Heart left ventricle (tissue), 16 donors: ENCODE measurements at regions not wholly inside any gene's neighbourhood (a gene's known extent, or its start where the extent isn't known, plus 50 kb on each side); places are given as distances from the start of the nearest gene placed in this dataset.

ENCODE experiments used
- ATAC-seq, 4 donors: fragments of 200-7000 bp; cut with Tn5 transposase; one replicate each; pipeline ENCODE4 v1.9.1; 2020 to 2022; ENCODE audit warnings: moderate library complexity in 4 of 4, mild to moderate bottlenecking in 3 of 4, moderate number of reproducible peaks in 1 of 4
- DNase-seq, 5 donors: peaks; one replicate each; pipeline ENCODE4 v3.0.0-alpha.2; 2020
- H3K27ac ChIP-seq, 12 donors: fragments of 200-600 bp; sonication (generic) in 4 of 12; one replicate each; pipeline versions ENCODE4 v1.5.0 to v1.8.0; 2016 to 2022; ENCODE audit warnings: mild to moderate bottlenecking in 2 of 12
- H3K27me3 ChIP-seq, 9 donors: fragments of 200-600 bp; sonication (generic) in 2 of 9; one replicate each; pipeline versions ENCODE4 v1.5.1 to v1.8.0; 2016 to 2022; ENCODE audit warnings: mild to moderate bottlenecking in 3 of 9
- H3K36me3 ChIP-seq, 9 donors: fragments of 200-600 bp; sonication (generic) in 2 of 9; one replicate each; pipeline versions ENCODE4 v1.5.0 to v1.8.0; 2018 to 2022; ENCODE audit warnings: mild to moderate bottlenecking in 2 of 9
- H3K4me1 ChIP-seq, 12 donors: fragments of 200-600 bp; sonication (generic) in 4 of 12; one replicate each; pipeline versions ENCODE4 v1.5.0 to v1.8.0; 2016 to 2022; ENCODE audit warnings: mild to moderate bottlenecking in 3 of 12
- H3K4me3 ChIP-seq, 12 donors: fragments of 200-600 bp; sonication (generic) in 4 of 12; one replicate each; pipeline versions ENCODE4 v1.5.0 to v1.8.0; 2017 to 2022; ENCODE audit warnings: mild to moderate bottlenecking in 9 of 12, moderate library complexity in 4 of 12
- H3K9me3 ChIP-seq, 12 donors: fragments of 200-600 bp; sonication (generic) in 4 of 12; one replicate each; pipeline versions ENCODE4 v1.5.0 to v1.8.0; 2016 to 2022; ENCODE audit warnings: mild to moderate bottlenecking in 1 of 12
- CTCF ChIP-seq, 12 donors: fragments of 200-600 bp; sonication (generic) in 4 of 12; IDR thresholded peaks; one replicate each; pipeline versions ENCODE4 v1.5.0 to v1.8.0; 2018 to 2022; ENCODE audit warnings: antibody characterized with exemption in 12 of 12, mild to moderate bottlenecking in 5 of 12
- POLR2A ChIP-seq, 2 donors: fragments of 450-650 bp; IDR thresholded peaks; one replicate each; pipeline ENCODE4 v1.6.1; 2017; ENCODE audit warnings: antibody characterized with exemption in 2 of 2, mild to moderate bottlenecking in 2 of 2, moderate library complexity in 2 of 2
- WGBS, 4 donors: extraction: QIAGEN DNeasy Blood & Tissue Kit in 2 of 4; methylation state at CpG; one replicate each; pipeline versions ENCODE4 v1.1.5 to v1.1.7; 2013 to 2018; 5-methylcytosine and 5-hydroxymethylcytosine counted together
- intact Hi-C, 10 donors: fragments of 100-400 bp; cut with DNase I; formaldehyde crosslinking; loops; one replicate each; pipeline versions ENCODE4 v1.11.1 to v1.14.2; 2022
- donor health status: ischemic (EF 13 %, LVEDD 7.1; RV severe dilation, severe dysfunction).
- donor health status: healthy with polysubstance abuse.
- donor health status: DM: no; HTN: yes; CAD: no.
- donor health status: DM: no; HTN: no; CAD: no.
- donor health status: ischemic (EF 25% LVEDD 6.9; RV normal size, moderate dysfunction).
- donor health status: ischemic (EF 25% LVEDD 5.7; RV mildly dilated, moderate dysfunction).
- donor health status: healthy.
- donor health status: DM: yes; HTN: yes; CAD: no.
- donor health status: ischemic (EF 35%, LVEDD 5.7; RV mildly dilated, moderate dysfunction).
- donor health status: nonischemic (EF 11% LVEDD 7.7; RV severe dilation, severe dysfunction).
- donor health status: DM: yes; HTN: yes; CAD: no.
- donor health status: PGD.
- donor health status: ischemic (EF 29% LVEDD 5.4; RV normal size, mild dysfunction).
- donor health status: nonischemic (EF 23%, LVEDD 6.1; RV moderate dilation, normal function).

DNA sequence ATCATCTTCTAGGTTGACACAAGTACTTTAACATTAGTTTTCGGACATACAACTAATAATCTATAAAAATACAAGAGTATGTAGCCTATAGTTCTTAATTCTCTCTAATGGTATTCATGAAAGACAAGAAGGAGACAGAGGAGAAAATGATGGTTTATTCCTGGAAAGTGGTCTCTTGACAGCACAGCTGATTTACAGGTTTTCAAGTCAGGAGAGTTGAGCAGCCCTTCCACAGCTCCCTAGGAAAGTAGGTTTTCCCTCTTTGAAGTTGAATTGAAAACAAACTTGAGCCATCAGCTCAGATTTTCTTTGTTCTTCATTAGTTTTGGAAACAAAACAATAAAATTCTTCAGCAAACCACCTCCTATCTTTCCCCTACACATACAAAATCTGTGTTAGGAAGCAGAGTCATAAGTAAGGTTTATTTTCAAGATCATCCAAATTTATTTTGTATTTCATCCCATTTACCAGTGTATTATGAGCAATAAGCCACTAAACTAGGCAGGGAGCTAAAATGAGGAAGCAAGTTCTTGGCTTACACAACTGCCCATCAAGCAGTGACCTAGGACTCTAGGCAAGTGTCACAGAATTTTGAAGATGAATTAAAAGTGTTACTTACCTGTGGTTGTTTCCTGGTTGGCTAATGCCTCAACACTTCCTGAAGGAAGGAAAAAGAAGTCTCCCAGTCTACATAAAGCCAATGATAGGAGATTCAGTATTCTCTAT lies 357.0 kb downstream of the BCAT1 start:
- no peaks in the 10 kb centered on the region for H3K36me3 ChIP-seq
- no peaks in the 10 kb centered on the region for H3K27me3 ChIP-seq
- intact Hi-C loops, result loop anchor here in 4 of 10 donors (10.0 kb wide), 4 partner anchors 227 to 1737 kb away; no protein-coding TSS in a partner anchor
- no peak for TF ChIP-seq CTCF (IDR thresholded peaks at IDR 0.05)
- no peak for TF ChIP-seq POLR2A (IDR thresholded peaks at IDR 0.05)
- DNase-seq (no peak), ATAC-seq (no peak)
- 58 to 81% (median 76%) methylated on average over 1 of the region's 1 CpG for WGBS, 4 donors
- no peaks in the 10 kb centered on the region for H3K9me3 ChIP-seq
- H3K4me3 ChIP-seq, result no peak overlapping the region
- no peak overlapping the region for H3K27ac ChIP-seq
- no peaks in the 10 kb centered on the region for H3K4me1 ChIP-seq

GRCh38 chr12:24591079-24591626 lies 357.7 kb downstream of the BCAT1 start:
- H3K27me3 ChIP-seq, result no peaks in the 10 kb centered on the region
- no peak overlapping the region for H3K27ac ChIP-seq
- no peaks in the 10 kb centered on the region for H3K36me3 ChIP-seq
- H3K4me1 ChIP-seq, result no peaks in the 10 kb centered on the region
- no peak for ATAC-seq
- H3K4me3 ChIP-seq, result no peak overlapping the region
- no peaks in the 10 kb centered on the region for H3K9me3 ChIP-seq
- no peak for TF ChIP-seq CTCF (IDR thresholded peaks at IDR 0.05)
- no peak for TF ChIP-seq POLR2A (IDR thresholded peaks at IDR 0.05)
- intact Hi-C loops, result loop anchor here in 4 of 10 donors (10.0 kb wide), 4 partner anchors 226 to 1736 kb away; no protein-coding TSS in a partner anchor
- DNase-seq, result no peak
- 71 to 81% (median 76%) methylated on average over 4 of the region's 4 CpGs for WGBS, 4 donors

DNA sequence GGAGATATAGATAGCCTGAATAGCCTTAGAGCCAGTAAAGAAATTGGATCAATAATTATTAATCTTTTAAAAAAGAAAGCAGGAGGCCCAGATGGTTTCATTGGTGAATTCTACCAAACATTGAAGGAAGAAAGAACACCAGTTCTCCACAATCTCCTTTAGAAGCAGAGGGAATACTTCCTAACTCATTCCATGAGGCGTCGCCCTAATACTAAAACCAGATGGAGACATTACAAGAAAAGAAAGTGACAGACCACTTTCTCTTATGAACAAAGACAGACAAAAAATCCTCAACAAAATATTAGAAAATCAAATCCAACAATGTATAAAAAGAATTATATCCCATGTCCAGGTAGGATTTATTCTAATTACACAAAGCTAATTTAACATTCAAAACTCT lies 362.6 kb downstream of the BCAT1 start:
- H3K27me3 ChIP-seq, result no peaks in the 10 kb centered on the region
- H3K4me3 ChIP-seq, result no peak overlapping the region
- no peak for ATAC-seq
- intact Hi-C loops, result no loop called here
- H3K4me1 ChIP-seq, result no peaks in the 10 kb centered on the region
- DNase-seq, result no peak
- peaks cover 0 to 3% (median 0%) of the 10 kb centered on the region in 12 donors for H3K9me3 ChIP-seq
- no peak overlapping the region for H3K27ac ChIP-seq
- WGBS, 4 donors, result 72 to 85% (median 80%) methylated on average over 2 of the region's 2 CpGs
- no peaks in the 10 kb centered on the region for H3K36me3 ChIP-seq
- TF ChIP-seq CTCF (IDR thresholded peaks at IDR 0.05) (no peak), POLR2A (IDR thresholded peaks at IDR 0.05) (no peak)

- DNase-seq (peak in 1 of 5 donors; percentile 19), ATAC-seq (no peak)
- 85 to 93% (median 90%) methylated on average over 17 to 21 of the region's 21 CpGs for WGBS, 4 donors
Observed at GRCh38 chr12:24584032-24584675, 364.7 kb downstream of the BCAT1 start.

More at GRCh38 chr12:24584032-24584675, 364.7 kb downstream of the BCAT1 start:
- TF ChIP-seq POLR2A (IDR thresholded peaks at IDR 0.05), result no peak
- no peak for TF ChIP-seq CTCF (IDR thresholded peaks at IDR 0.05)
- peaks cover 0 to 18% (median 4%) of the 10 kb centered on the region in 12 donors for H3K9me3 ChIP-seq
- H3K27me3 ChIP-seq, result no peaks in the 10 kb centered on the region
- H3K36me3 ChIP-seq, result no peaks in the 10 kb centered on the region
- no peak overlapping the region for H3K27ac ChIP-seq
- no peaks in the 10 kb centered on the region for H3K4me1 ChIP-seq
- intact Hi-C loops, result no loop called here
- H3K4me3 ChIP-seq, result no peak overlapping the region
